ENCODE measurements at regions not wholly inside any gene's neighbourhood (a gene's known extent, or its start where the extent isn't known, plus 50 kb on each side); places are given as distances from the start of the nearest gene placed in this dataset.

DNA sequence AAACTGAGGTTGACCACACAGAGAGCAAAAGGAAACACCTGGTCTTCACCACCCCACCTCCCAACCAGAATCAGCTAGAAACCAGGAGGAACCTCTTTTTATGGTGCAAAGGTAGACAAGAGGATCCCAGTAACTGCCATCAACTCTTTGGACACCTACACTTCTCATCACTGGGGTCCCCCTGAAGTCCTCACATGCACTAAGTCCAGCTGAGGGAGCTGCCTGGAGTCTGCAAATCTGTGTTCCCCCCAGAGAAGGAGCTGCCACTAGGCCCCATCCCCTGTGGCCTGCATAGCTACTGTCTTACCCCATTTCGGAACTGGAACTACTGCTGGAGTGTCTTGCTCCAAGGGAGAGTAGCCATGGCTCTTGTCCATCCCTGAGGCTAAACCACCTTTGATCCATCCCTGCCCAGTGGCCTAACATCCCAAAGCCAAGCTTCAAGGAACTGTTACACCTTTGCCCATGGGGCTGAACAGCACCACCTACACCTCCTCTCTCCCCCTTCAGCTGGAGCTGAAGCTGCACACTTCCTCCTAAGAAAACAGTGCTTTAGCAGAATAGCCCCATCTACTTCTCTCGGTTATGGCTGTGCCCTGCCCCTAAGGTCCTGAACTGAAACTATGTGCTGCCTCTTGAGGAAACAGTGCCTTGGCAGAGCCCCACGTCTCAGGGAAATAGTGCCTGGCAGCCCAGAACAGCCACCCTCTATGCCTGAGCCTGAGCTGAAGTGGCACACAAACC, 85.4 kb upstream of the CD53 start:
- intact Hi-C loops (cut with DNase I; ENCODE audit: low total_unique reads), result no loop called here
- WGBS, 2 donors, result 30 to 33% methylated on average over 3 of the region's 3 CpGs
- no peak for TF ChIP-seq POLR2A (IDR thresholded peaks at IDR 0.05)
- TF ChIP-seq, protein P1, sequence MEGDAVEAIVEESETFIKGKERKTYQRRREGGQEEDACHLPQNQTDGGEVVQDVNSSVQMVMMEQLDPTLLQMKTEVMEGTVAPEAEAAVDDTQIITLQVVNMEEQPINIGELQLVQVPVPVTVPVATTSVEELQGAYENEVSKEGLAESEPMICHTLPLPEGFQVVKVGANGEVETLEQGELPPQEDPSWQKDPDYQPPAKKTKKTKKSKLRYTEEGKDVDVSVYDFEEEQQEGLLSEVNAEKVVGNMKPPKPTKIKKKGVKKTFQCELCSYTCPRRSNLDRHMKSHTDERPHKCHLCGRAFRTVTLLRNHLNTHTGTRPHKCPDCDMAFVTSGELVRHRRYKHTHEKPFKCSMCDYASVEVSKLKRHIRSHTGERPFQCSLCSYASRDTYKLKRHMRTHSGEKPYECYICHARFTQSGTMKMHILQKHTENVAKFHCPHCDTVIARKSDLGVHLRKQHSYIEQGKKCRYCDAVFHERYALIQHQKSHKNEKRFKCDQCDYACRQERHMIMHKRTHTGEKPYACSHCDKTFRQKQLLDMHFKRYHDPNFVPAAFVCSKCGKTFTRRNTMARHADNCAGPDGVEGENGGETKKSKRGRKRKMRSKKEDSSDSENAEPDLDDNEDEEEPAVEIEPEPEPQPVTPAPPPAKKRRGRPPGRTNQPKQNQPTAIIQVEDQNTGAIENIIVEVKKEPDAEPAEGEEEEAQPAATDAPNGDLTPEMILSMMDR (IDR thresholded peaks at IDR 0.05), result no peak
- no peak overlapping the region for H3K4me3 ChIP-seq (ENCODE audit: low read depth, poor library complexity, severe bottlenecking)
- DNase-seq (ENCODE audit: low spot score in 2 of 2), result no peak

DNA sequence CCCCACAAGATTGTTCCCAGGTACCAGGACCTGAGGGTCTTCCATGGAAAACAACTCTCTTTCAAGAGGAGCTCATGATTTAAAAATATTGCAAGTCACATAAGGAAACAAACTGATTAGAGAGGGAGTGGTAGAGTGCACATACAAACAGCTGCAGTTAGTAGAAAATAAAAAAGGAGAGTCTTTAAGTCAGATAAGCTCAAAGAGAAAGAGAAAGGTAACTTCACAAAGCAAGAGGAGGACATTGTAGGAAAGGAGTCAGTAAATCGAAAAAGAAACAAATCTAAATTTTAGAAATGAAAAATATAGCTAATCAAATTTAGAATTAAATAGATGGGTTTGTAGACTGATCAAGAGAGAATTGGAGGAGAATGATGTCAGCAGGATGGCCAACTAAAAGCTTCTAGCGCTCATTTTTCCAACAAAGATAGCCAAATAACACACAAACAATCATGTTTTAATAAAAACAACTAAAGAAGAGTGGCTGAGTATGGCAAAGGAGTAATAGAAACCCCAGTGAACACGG, 86.1 kb upstream of the CD53 start:
- H3K4me3 ChIP-seq (ENCODE audit: low read depth, poor library complexity, severe bottlenecking), result no peak overlapping the region
- 54 to 59% methylated on average over 3 of the region's 3 CpGs for WGBS, 2 donors
- TF ChIP-seq POLR2A (IDR thresholded peaks at IDR 0.05), result no peak
- TF ChIP-seq, protein P1 (IDR thresholded peaks at IDR 0.05), result no peak
- DNase-seq (ENCODE audit: low spot score in 2 of 2), result no peak
- intact Hi-C loops (cut with DNase I; ENCODE audit: low total_unique reads), result no loop called here

- DNase-seq (ENCODE audit: low spot score in 2 of 2), result no peak
- TF ChIP-seq, protein P1 (IDR thresholded peaks at IDR 0.05), result no peak
- TF ChIP-seq POLR2A (IDR thresholded peaks at IDR 0.05), result no peak
- H3K4me3 ChIP-seq (ENCODE audit: low read depth, poor library complexity, severe bottlenecking), result no peak overlapping the region
- intact Hi-C loops (cut with DNase I; ENCODE audit: low total_unique reads), result no loop called here
- 32 to 33% methylated on average over 2 of the region's 2 CpGs for WGBS, 2 donors
Measured at GRCh38 chr1:110785612-110786011, 87.3 kb upstream of the CD53 start.

DNA sequence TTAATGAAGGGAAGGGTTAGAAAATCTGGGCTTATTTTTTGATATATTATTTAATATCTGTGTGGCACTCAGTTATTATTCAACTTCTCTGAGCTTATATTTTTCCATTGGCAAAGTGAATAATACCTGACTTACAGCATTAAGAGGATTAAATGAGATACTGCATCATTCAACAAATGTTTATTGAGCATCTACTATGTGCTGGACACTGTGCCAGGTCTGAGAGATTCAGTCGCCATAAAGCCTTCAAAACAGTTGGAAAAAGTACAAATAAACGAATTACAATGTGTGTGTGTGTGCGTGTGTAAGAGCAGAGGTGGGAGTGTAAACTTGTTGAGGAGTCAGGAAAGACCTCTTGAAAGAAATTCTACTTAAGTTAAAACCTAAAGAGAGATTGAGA, 87.9 kb upstream of the CD53 start:
- 47 to 51% methylated on average over 3 of the region's 3 CpGs for WGBS, 2 donors
- intact Hi-C loops (cut with DNase I; ENCODE audit: low total_unique reads), result no loop called here

GRCh38 chr1:110783292-110783918, 89.5 kb upstream of the CD53 start:
- TF ChIP-seq POLR2A (IDR thresholded peaks at IDR 0.05), result no peak
- TF ChIP-seq, protein P1 (IDR thresholded peaks at IDR 0.05), result peak in 1 of 3 donors; percentile 71
- intact Hi-C loops (cut with DNase I; ENCODE audit: low total_unique reads), result loop anchor here (5.0 kb wide), 1 partner anchor 166 kb away; no protein-coding TSS in a partner anchor
- peak in 1 of 2 donors; percentile 20 for DNase-seq (ENCODE audit: low spot score in 2 of 2)
- WGBS, 2 donors, result 2% methylated on average over 5 of the region's 5 CpGs
- H3K4me3 ChIP-seq (ENCODE audit: low read depth, poor library complexity, severe bottlenecking), result no peak overlapping the region

More for the DNA sequence above, 87.9 kb upstream of the CD53 start:
- no peak overlapping the region for H3K4me3 ChIP-seq (ENCODE audit: low read depth, poor library complexity, severe bottlenecking)
- no peak for DNase-seq (ENCODE audit: low spot score in 2 of 2)
- no peak for TF ChIP-seq POLR2A (IDR thresholded peaks at IDR 0.05)
- TF ChIP-seq, protein P1 (IDR thresholded peaks at IDR 0.05), result no peak

Measured in lower leg skin (tissue), 4 donors.